GM12878 (cell line): ENCODE measurements at regions not wholly inside any gene's neighbourhood (a gene's known extent, or its start where the extent isn't known, plus 50 kb on each side); places are given as distances from the start of the nearest gene placed in this dataset.

ENCODE experiments used
- ATAC-seq: fragments of 200-7000 bp; cut with Tn5 transposase; 3 replicates; pipeline ENCODE4 v1.9.1; 2020; ENCODE audit warnings: mild to moderate bottlenecking, moderate library complexity
- BruUV-seq: library from RNA; stranded (reverse); fragments of 400-500 nt; replicated peaks from 2 replicates; lab custom pipeline; 2021; lab: Mats Ljungman, UMichigan
- CTCF ChIA-PET: fragments of 300-600 bp; sonication (Branson Sonifier 250); formaldehyde crosslinking; extraction: SDS; loops from one replicate; lab custom pipeline; 2021; ENCODE audit warnings: inconsistent platforms; lab: Yijun Ruan, JAX
- POLR2A ChIA-PET: fragments of 350-600 bp; formaldehyde crosslinking; extraction: SDS; loops from one replicate; lab custom pipeline; 2021; ENCODE audit warnings: inconsistent platforms; lab: Charles Lee
- RAD21 ChIA-PET: fragments of 300-600 bp; sonication (Branson Sonifier 250); formaldehyde crosslinking; loops from one replicate; lab custom pipeline; 2023; ENCODE audit warnings: antibody characterized with exemption; ENCODE audit not compliant: unreplicated experiment; lab: Charles Lee
- SMC1A ChIA-PET: fragments of 300-600 bp; sonication (Branson Sonifier 250); formaldehyde crosslinking; loops from one replicate; lab custom pipeline; 2023; ENCODE audit not compliant: unreplicated experiment, uncharacterized antibody; lab: Charles Lee
- DNase-seq: peaks from one replicate; pipeline ENCODE4 v3.0.0-alpha.2; 2011; ENCODE audit warnings: low read depth, low spot score
- FAIRE-seq: peaks from 3 replicates; lab custom pipeline; 2011; peaks lifted over from hg19 to GRCh38; lab: Jason Lieb, UNC
- H2AFZ ChIP-seq: 2 replicates; pipeline ENCODE4 v1.6.0; 2011; ENCODE audit warnings: low read depth, low read length, control low read depth; ENCODE audit not compliant: control insufficient read depth
- H3K27ac ChIP-seq: 2 replicates; pipeline ENCODE4 v1.5.1; 2011; ENCODE audit warnings: control low read depth; ENCODE audit not compliant: control insufficient read depth, insufficient read depth
- H3K27me3 ChIP-seq, 2 experiments: replicated peaks in 1 of 2; 2 replicates each; pipeline versions ENCODE4 v1.6.0 to v1.6.1; 2011; ENCODE audit warnings: low read length in 1 of 2; ENCODE audit not compliant: control insufficient read depth in 2 of 2, insufficient read depth in 2 of 2
- H3K36me3 ChIP-seq, 2 experiments: 2 replicates each; pipeline ENCODE4 v1.5.1; 2011; ENCODE audit warnings: low read length in 1 of 2; ENCODE audit not compliant: control insufficient read depth in 2 of 2, insufficient read depth in 2 of 2
- H3K4me1 ChIP-seq: 2 replicates; pipeline ENCODE4 v1.6.1; 2011; ENCODE audit warnings: mild to moderate bottlenecking, low read length, moderate library complexity, mixed read lengths; ENCODE audit not compliant: control insufficient read depth, insufficient read depth
- H3K4me2 ChIP-seq: 2 replicates; pipeline ENCODE4 v1.6.0; 2011; ENCODE audit warnings: control low read depth; ENCODE audit not compliant: control insufficient read depth, insufficient read depth
- H3K4me3 ChIP-seq: fragments of 200-600 bp; sonication (generic); 2 replicates; pipeline ENCODE4 v1.5.1; 2016
- H3K79me2 ChIP-seq: 2 replicates; pipeline ENCODE4 v1.6.0; 2011; ENCODE audit warnings: low read length; ENCODE audit not compliant: control insufficient read depth, insufficient read depth
- H3K9ac ChIP-seq: 2 replicates; pipeline ENCODE4 v1.8.0; 2011; ENCODE audit warnings: low read length, control low read depth, mixed read lengths; ENCODE audit not compliant: control insufficient read depth, insufficient read depth
- H3K9me3 ChIP-seq: replicated peaks from 3 replicates; pipeline ENCODE4 v1.5.1; 2011; ENCODE audit warnings: mild to moderate bottlenecking, low read length; ENCODE audit not compliant: control insufficient read depth, insufficient read depth
- H4K20me1 ChIP-seq: 2 replicates; pipeline ENCODE4 v1.6.0; 2011; ENCODE audit not compliant: control insufficient read depth, insufficient read depth
- BCL3 ChIP-seq: IDR thresholded peaks from 2 replicates; pipeline ENCODE4 v1.6.1; 2011; ENCODE audit warnings: borderline replicate concordance, low read depth, mild to moderate bottlenecking, moderate library complexity, low read length; ENCODE audit not compliant: insufficient read depth, poor library complexity, severe bottlenecking
- BCLAF1 ChIP-seq: fragments of 450-650 bp; IDR thresholded peaks from 2 replicates; pipeline ENCODE4 v1.6.1; 2017; ENCODE audit warnings: antibody characterized with exemption, mild to moderate bottlenecking, moderate library complexity
- BMI1 ChIP-seq: fragments of 450-650 bp; IDR thresholded peaks from 2 replicates; pipeline ENCODE4 v1.6.1; 2016; ENCODE audit warnings: mild to moderate bottlenecking, moderate library complexity, borderline replicate concordance
- CBX3 ChIP-seq: fragments of 200-600 bp; sonication (generic); IDR thresholded peaks from 2 replicates; pipeline ENCODE4 v1.6.1; 2016; ENCODE audit warnings: low read depth, borderline replicate concordance
- CHD1 ChIP-seq: IDR thresholded peaks from 2 replicates; pipeline ENCODE4 v1.6.1; 2012; ENCODE audit warnings: low read depth, low read length, improper control_type of control experiment
- EGR1 ChIP-seq, 2 experiments: IDR thresholded peaks; 1 replicate in 1 of 2; 2 replicates in 1 of 2; pipeline ENCODE4 v1.6.1; 2011 to 2012; ENCODE audit warnings: low read depth in 2 of 2, low read length in 2 of 2, borderline replicate concordance in 1 of 2, mild to moderate bottlenecking in 1 of 2, moderate library complexity in 1 of 2
- IRF5 ChIP-seq: fragments of 450-650 bp; IDR thresholded peaks from 2 replicates; pipeline ENCODE4 v1.6.1; 2017; ENCODE audit warnings: borderline replicate concordance
- JUND ChIP-seq: IDR thresholded peaks from 2 replicates; pipeline ENCODE4 v1.6.1; 2012; ENCODE audit warnings: low read depth, mild to moderate bottlenecking, low read length, improper control_type of control experiment, moderate library complexity
- MYC ChIP-seq: IDR thresholded peaks from 2 replicates; pipeline ENCODE4 v1.6.1; 2011; ENCODE audit warnings: mild to moderate bottlenecking, low read length, moderate library complexity, inconsistent platforms; ENCODE audit not compliant: insufficient read depth, insufficient replicate concordance, insufficient read length, severe bottlenecking
- SIN3A ChIP-seq: IDR thresholded peaks from 2 replicates; pipeline ENCODE4 v1.6.1; 2012; ENCODE audit warnings: low read depth, low read length, improper control_type of control experiment
- ZNF384 ChIP-seq: IDR thresholded peaks from 2 replicates; pipeline ENCODE4 v1.6.1; 2012; ENCODE audit warnings: low read depth, mild to moderate bottlenecking, low read length, improper control_type of control experiment, borderline replicate concordance
- WGBS: methylation state at CpG from one replicate; pipeline ENCODE4 v1.1.6; 2016; ENCODE audit warnings: low lambda C conversion rate; ENCODE audit not compliant: insufficient replicate concordance, insufficient coverage; ENCODE audit errors: missing lambda C conversion rate; 5-methylcytosine and 5-hydroxymethylcytosine counted together
- in situ Hi-C: fragments of 300-500 bp; cut with MboI; formaldehyde crosslinking; loops from 9 replicates; pipeline ENCODE4 v1.14.3; 2018; ENCODE audit warnings: mixed read lengths
- intact Hi-C: fragments of 100-400 bp; cut with micrococcal nuclease; formaldehyde crosslinking; loops from one replicate; pipeline ENCODE4 v1.14.2; 2022; ENCODE audit not compliant: unreplicated experiment
- TF ChIP-seq, protein P1 (sequence below): fragments of 450-650 bp; IDR thresholded peaks from 2 replicates; pipeline ENCODE4 v1.6.1; 2016; ENCODE audit warnings: mild to moderate bottlenecking, moderate library complexity, borderline replicate concordance
- TF ChIP-seq, protein P2 (sequence below): IDR thresholded peaks from 2 replicates; pipeline ENCODE4 v1.6.1; 2011; ENCODE audit warnings: low read depth, low read length, improper control_type of control experiment, borderline replicate concordance

DNA sequence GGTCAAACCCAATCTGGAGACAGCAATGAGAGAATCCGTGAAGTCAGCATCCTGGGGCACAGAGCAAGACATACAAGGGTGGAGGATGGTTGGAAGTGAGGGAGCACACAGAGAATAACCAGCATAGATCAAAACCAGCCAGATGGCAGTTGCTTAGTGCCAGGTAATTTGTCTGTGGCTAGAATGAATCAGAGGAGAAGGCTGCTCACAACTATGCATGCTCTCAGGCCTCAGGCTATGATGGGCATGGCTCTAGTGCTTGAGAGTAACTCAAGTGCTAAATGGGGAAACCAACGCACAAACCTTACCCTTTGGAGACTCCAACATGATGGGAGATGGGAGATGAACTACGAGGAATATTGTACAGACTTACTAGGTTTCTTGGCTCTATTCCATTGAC lies 160.8 kb downstream of the DMRT2 start:
- RAD21 ChIA-PET: no interaction called here
- no peaks in the 10 kb centered on the region for H3K36me3 ChIP-seq
- DNase-seq: no peak
- no peak for TF ChIP-seq BCLAF1
- TF ChIP-seq JUND: no peak
- no peak for TF ChIP-seq BMI1
- no peak for TF ChIP-seq BCL3
- no peak for TF ChIP-seq EGR1 (IDR thresholded peaks at IDR 0.05; ENCODE audit: borderline replicate concordance in 1 of 2, low read depth in 2 of 2, low read length in 2 of 2)
- TF ChIP-seq CBX3: no peak
- TF ChIP-seq SIN3A: no peak
- no peak for TF ChIP-seq ZNF384
- TF ChIP-seq, protein P1, sequence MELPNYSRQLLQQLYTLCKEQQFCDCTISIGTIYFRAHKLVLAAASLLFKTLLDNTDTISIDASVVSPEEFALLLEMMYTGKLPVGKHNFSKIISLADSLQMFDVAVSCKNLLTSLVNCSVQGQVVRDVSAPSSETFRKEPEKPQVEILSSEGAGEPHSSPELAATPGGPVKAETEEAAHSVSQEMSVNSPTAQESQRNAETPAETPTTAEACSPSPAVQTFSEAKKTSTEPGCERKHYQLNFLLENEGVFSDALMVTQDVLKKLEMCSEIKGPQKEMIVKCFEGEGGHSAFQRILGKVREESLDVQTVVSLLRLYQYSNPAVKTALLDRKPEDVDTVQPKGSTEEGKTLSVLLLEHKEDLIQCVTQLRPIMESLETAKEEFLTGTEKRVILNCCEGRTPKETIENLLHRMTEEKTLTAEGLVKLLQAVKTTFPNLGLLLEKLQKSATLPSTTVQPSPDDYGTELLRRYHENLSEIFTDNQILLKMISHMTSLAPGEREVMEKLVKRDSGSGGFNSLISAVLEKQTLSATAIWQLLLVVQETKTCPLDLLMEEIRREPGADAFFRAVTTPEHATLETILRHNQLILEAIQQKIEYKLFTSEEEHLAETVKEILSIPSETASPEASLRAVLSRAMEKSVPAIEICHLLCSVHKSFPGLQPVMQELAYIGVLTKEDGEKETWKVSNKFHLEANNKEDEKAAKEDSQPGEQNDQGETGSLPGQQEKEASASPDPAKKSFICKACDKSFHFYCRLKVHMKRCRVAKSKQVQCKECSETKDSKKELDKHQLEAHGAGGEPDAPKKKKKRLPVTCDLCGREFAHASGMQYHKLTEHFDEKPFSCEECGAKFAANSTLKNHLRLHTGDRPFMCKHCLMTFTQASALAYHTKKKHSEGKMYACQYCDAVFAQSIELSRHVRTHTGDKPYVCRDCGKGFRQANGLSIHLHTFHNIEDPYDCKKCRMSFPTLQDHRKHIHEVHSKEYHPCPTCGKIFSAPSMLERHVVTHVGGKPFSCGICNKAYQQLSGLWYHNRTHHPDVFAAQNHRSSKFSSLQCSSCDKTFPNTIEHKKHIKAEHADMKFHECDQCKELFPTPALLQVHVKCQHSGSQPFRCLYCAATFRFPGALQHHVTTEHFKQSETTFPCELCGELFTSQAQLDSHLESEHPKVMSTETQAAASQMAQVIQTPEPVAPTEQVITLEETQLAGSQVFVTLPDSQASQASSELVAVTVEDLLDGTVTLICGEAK: no peak
- TF ChIP-seq, protein P2, sequence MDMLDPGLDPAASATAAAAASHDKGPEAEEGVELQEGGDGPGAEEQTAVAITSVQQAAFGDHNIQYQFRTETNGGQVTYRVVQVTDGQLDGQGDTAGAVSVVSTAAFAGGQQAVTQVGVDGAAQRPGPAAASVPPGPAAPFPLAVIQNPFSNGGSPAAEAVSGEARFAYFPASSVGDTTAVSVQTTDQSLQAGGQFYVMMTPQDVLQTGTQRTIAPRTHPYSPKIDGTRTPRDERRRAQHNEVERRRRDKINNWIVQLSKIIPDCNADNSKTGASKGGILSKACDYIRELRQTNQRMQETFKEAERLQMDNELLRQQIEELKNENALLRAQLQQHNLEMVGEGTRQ: no peak
- no peak for TF ChIP-seq IRF5
- no peak for TF ChIP-seq MYC
- no peak for TF ChIP-seq CHD1
- TF ChIP-seq, all 136 proteins: peak for 0
- Histone ChIP-seq H3K27me3 (no peaks in the 10 kb centered on the region), H3K9ac (no peak overlapping the region), H3K4me3 (no peak overlapping the region), H4K20me1 (no peaks in the 10 kb centered on the region), H3K4me1 (no peaks in the 10 kb centered on the region), H3K79me2 (no peaks in the 10 kb centered on the region), H2AFZ (no peak overlapping the region), H3K27ac (no peak overlapping the region), H3K4me2 (no peak overlapping the region), H3K9me3 (no peaks in the 10 kb centered on the region)
- WGBS: 20% methylated on average over 3 of the region's 3 CpGs
- ChIA-PET CTCF (no interaction called here), SMC1A (no interaction called here), POLR2A (no interaction called here)
- FAIRE-seq (no peak), ATAC-seq (no peak)
- in situ Hi-C loops: no loop called here
- BruUV-seq: no TSS peak
- intact Hi-C loops: no loop called here
